ENCODE measurements at regions not wholly inside any gene's neighbourhood (a gene's known extent, or its start where the extent isn't known, plus 50 kb on each side); places are given as distances from the start of the nearest gene placed in this dataset.

- Mint-ChIP-seq H3K27ac (ENCODE audit: unreplicated experiment) (no peak overlapping the region), H3K9me3 (ENCODE audit: unreplicated experiment) (peaks cover 16% of the 10 kb centered on the region), H3K27me3 (ENCODE audit: unreplicated experiment) (no peaks in the 10 kb centered on the region), H3K36me3 (ENCODE audit: unreplicated experiment) (peaks cover 9% of the 10 kb centered on the region), H3K4me1 (ENCODE audit: unreplicated experiment) (peaks cover 23% of the 10 kb centered on the region), H3K4me3 (ENCODE audit: unreplicated experiment) (no peak overlapping the region)
- TF ChIP-seq CTCF (IDR thresholded peaks at IDR 0.05) = no peak
- no peak for DNase-seq (ENCODE audit: extremely low spot score, unreplicated experiment)
Observed at GRCh38 chr15:39211108-39211979, 369.5 kb upstream of the THBS1 start.

- Mint-ChIP-seq H3K36me3 (ENCODE audit: unreplicated experiment) (peaks cover 11% of the 10 kb centered on the region), H3K4me3 (ENCODE audit: unreplicated experiment) (peak overlapping the region; percentile 27), H3K4me1 (ENCODE audit: unreplicated experiment) (peaks cover 33% of the 10 kb centered on the region), H3K27me3 (ENCODE audit: unreplicated experiment) (no peaks in the 10 kb centered on the region), H3K9me3 (ENCODE audit: unreplicated experiment) (peaks cover 19% of the 10 kb centered on the region), H3K27ac (ENCODE audit: unreplicated experiment) (peak overlapping the region; percentile 88)
- no peak for DNase-seq (ENCODE audit: extremely low spot score, unreplicated experiment)
- no peak for TF ChIP-seq CTCF (IDR thresholded peaks at IDR 0.05)
Observed at GRCh38 chr15:39213385-39213840, 367.5 kb upstream of the THBS1 start.

GRCh38 chr15:39215015-39215414, 365.9 kb upstream of the THBS1 start:
- Mint-ChIP-seq H3K36me3 (ENCODE audit: unreplicated experiment) (peaks cover 11% of the 10 kb centered on the region), H3K27ac (ENCODE audit: unreplicated experiment) (peak overlapping the region; percentile 88)
- no peak for DNase-seq (ENCODE audit: extremely low spot score, unreplicated experiment)

GRCh38 chr15:39216816-39217215, 364.1 kb upstream of the THBS1 start:
- H3K27ac Mint-ChIP-seq (ENCODE audit: unreplicated experiment) = no peak overlapping the region
- H3K36me3 Mint-ChIP-seq (ENCODE audit: unreplicated experiment) = peaks cover 8% of the 10 kb centered on the region
- H3K4me1 Mint-ChIP-seq (ENCODE audit: unreplicated experiment) = peaks cover 45% of the 10 kb centered on the region
- peaks cover 11% of the 10 kb centered on the region for H3K9me3 Mint-ChIP-seq (ENCODE audit: unreplicated experiment)
- H3K27me3 Mint-ChIP-seq (ENCODE audit: unreplicated experiment) = no peaks in the 10 kb centered on the region
- no peak for DNase-seq (ENCODE audit: extremely low spot score, unreplicated experiment)
- no peak overlapping the region for H3K4me3 Mint-ChIP-seq (ENCODE audit: unreplicated experiment)
- TF ChIP-seq CTCF (IDR thresholded peaks at IDR 0.05) = no peak

More at GRCh38 chr15:39215015-39215414, 365.9 kb upstream of the THBS1 start:
- Mint-ChIP-seq H3K4me1 (ENCODE audit: unreplicated experiment) (peaks cover 42% of the 10 kb centered on the region), H3K4me3 (ENCODE audit: unreplicated experiment) (no peak overlapping the region), H3K27me3 (ENCODE audit: unreplicated experiment) (no peaks in the 10 kb centered on the region), H3K9me3 (ENCODE audit: unreplicated experiment) (peaks cover 19% of the 10 kb centered on the region)
- no peak for TF ChIP-seq CTCF (IDR thresholded peaks at IDR 0.05)

- H3K27ac Mint-ChIP-seq (ENCODE audit: unreplicated experiment) = no peak overlapping the region
- no peak overlapping the region for H3K4me3 Mint-ChIP-seq (ENCODE audit: unreplicated experiment)
- peaks cover 28% of the 10 kb centered on the region for H3K4me1 Mint-ChIP-seq (ENCODE audit: unreplicated experiment)
- DNase-seq (ENCODE audit: extremely low spot score, unreplicated experiment) = no peak
- TF ChIP-seq CTCF (IDR thresholded peaks at IDR 0.05) = no peak
- peaks cover 7% of the 10 kb centered on the region for H3K36me3 Mint-ChIP-seq (ENCODE audit: unreplicated experiment)
- no peaks in the 10 kb centered on the region for H3K27me3 Mint-ChIP-seq (ENCODE audit: unreplicated experiment)
- H3K9me3 Mint-ChIP-seq (ENCODE audit: unreplicated experiment) = peaks cover 9% of the 10 kb centered on the region
Observed at GRCh38 chr15:39219608-39220007, 361.3 kb upstream of the THBS1 start.

Data from osteocyte (in vitro differentiated cells).